Skeletal muscle satellite cell (primary cell): ENCODE measurements at regions not wholly inside any gene's neighbourhood (a gene's known extent, or its start where the extent isn't known, plus 50 kb on each side); places are given as distances from the start of the nearest gene placed in this dataset.

Source experiments
- H3K27me3 ChIP-seq: 2 replicates; pipeline ENCODE4 v1.7.0; 2013; ENCODE audit warnings: low read length; ENCODE audit not compliant: control insufficient read depth, insufficient read depth
- H3K36me3 ChIP-seq: 2 replicates; pipeline ENCODE4 v1.7.0; 2013; ENCODE audit warnings: mild to moderate bottlenecking, control low read depth, low read length; ENCODE audit not compliant: insufficient read depth
- H3K4me1 ChIP-seq: 2 replicates; pipeline ENCODE4 v1.7.0; 2013; ENCODE audit warnings: low read length; ENCODE audit not compliant: control insufficient read depth, insufficient read depth
- H3K4me2 ChIP-seq: 2 replicates; pipeline ENCODE4 v1.7.0; 2013; ENCODE audit warnings: mild to moderate bottlenecking, low read length
- H3K4me3 ChIP-seq: 2 replicates; pipeline ENCODE4 v1.7.0; 2013; ENCODE audit warnings: low read length
- H3K9ac ChIP-seq: 2 replicates; pipeline ENCODE4 v1.7.0; 2013; ENCODE audit warnings: mild to moderate bottlenecking, low read depth, low read length, moderate library complexity
- H3K9me3 ChIP-seq: replicated peaks from 2 replicates; pipeline ENCODE4 v1.7.0; 2013; ENCODE audit warnings: mild to moderate bottlenecking, control low read depth, low read length

- Histone ChIP-seq H3K9me3 (no peaks in the 10 kb centered on the region), H3K27me3 (no peaks in the 10 kb centered on the region), H3K4me1 (no peaks in the 10 kb centered on the region), H3K4me3 (no peak overlapping the region), H3K9ac (no peak overlapping the region), H3K4me2 (no peak overlapping the region), H3K36me3 (no peaks in the 10 kb centered on the region)
These were observed 620.4 kb downstream of the ANKRD50 start for GRCh38 chr4:124092101-124092500.

GRCh38 chr4:124092541-124092984, 620.0 kb downstream of the ANKRD50 start:
- Histone ChIP-seq H3K36me3 (no peaks in the 10 kb centered on the region), H3K9ac (no peak overlapping the region), H3K4me1 (no peaks in the 10 kb centered on the region), H3K9me3 (no peaks in the 10 kb centered on the region), H3K4me3 (no peak overlapping the region), H3K4me2 (no peak overlapping the region), H3K27me3 (no peaks in the 10 kb centered on the region)

DNA sequence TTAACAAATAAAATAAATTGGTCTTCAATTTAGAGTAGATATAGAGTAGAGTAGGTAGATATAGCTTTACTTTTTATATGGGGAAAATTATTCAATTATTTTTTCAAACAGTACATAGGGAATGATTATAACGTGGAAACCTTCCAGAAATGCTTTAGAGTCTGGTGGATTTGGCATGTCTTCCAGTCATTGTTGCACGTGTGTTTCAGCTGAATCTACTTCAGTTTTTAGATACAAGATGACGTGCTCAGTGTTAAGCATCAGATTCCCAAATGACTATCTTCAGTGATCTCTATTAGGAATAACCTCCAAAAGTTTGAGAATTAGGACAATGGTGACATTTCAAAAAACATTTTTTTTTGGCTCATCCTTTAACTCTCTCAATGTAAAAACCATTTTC, 616.9 kb downstream of the ANKRD50 start:
- H3K27me3 ChIP-seq: no peaks in the 10 kb centered on the region
- no peaks in the 10 kb centered on the region for H3K36me3 ChIP-seq
- H3K4me3 ChIP-seq: no peak overlapping the region
- no peak overlapping the region for H3K9ac ChIP-seq
- no peaks in the 10 kb centered on the region for H3K4me1 ChIP-seq
- H3K9me3 ChIP-seq: no peaks in the 10 kb centered on the region
- H3K4me2 ChIP-seq: no peak overlapping the region

DNA sequence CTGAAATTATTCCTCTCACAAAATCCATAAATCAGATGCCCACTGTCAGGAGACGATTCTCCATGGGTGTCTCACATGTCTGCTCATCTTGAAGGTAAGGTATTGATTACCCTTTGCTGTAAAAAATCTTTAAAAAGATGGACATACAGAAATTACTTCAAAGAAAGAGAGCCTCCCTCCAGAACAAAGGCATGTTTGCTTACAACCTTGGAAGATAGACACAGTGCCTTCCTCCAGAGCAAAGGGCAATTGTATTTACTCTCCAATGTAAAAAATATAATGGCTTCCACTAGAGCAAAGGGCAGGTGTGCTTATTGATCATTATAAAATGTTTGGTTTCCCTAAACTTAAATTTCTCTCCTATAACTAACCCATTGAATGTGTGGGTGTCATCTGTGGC, 616.2 kb downstream of the ANKRD50 start:
- no peaks in the 10 kb centered on the region for H3K27me3 ChIP-seq
- no peak overlapping the region for H3K4me3 ChIP-seq
- no peaks in the 10 kb centered on the region for H3K9me3 ChIP-seq
- H3K4me1 ChIP-seq: no peaks in the 10 kb centered on the region
- H3K4me2 ChIP-seq: no peak overlapping the region
- no peaks in the 10 kb centered on the region for H3K36me3 ChIP-seq
- no peak overlapping the region for H3K9ac ChIP-seq

DNA sequence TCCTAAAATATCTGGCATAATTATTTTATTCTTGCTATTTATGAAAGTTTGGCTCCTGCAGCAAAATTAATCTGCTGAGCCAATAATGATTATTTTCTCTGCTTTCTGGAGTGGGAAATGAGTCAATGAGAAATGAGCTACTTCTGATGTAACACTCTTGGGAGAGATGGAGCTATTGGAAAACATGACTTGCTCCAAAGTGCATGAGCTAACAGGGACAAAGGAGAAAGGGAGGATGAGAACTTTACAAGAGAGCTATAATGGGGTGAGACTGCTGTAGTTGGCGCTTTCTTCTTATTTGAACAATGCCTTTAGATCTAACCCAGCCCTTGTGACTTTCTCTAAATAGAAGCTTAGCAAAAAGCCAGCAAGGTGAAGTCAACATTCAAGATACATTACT, 615.1 kb downstream of the ANKRD50 start:
- no peak overlapping the region for H3K4me2 ChIP-seq
- H3K4me3 ChIP-seq: no peak overlapping the region
- H3K36me3 ChIP-seq: no peaks in the 10 kb centered on the region
- H3K9ac ChIP-seq: no peak overlapping the region
- no peaks in the 10 kb centered on the region for H3K9me3 ChIP-seq
- no peaks in the 10 kb centered on the region for H3K4me1 ChIP-seq
- no peaks in the 10 kb centered on the region for H3K27me3 ChIP-seq

GRCh38 chr4:124104101-124104500, 608.4 kb downstream of the ANKRD50 start:
- Histone ChIP-seq H3K9ac (no peak overlapping the region), H3K9me3 (no peaks in the 10 kb centered on the region), H3K36me3 (no peaks in the 10 kb centered on the region), H3K4me2 (no peak overlapping the region), H3K4me3 (no peak overlapping the region), H3K4me1 (no peaks in the 10 kb centered on the region), H3K27me3 (no peaks in the 10 kb centered on the region)

DNA sequence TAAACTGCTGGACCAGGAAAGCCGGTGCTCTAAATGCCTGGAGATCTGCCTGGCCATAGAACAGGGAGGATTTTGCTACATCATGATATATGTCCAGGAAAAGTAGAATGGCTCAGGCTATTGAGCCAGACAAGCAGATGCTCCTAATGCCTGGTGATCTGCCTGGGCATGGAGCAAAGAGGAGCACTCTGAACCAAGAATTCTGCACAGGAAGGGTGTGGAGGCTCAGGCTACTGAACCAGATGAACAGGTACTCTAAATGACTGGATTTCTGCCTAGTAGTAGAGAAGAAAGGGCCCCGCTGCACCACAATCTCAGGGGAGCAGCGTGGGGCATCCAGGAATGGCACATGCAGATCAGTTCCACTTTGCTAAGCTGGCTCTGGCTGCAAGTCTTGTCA, 607.9 kb downstream of the ANKRD50 start:
- no peaks in the 10 kb centered on the region for H3K36me3 ChIP-seq
- no peaks in the 10 kb centered on the region for H3K27me3 ChIP-seq
- no peak overlapping the region for H3K4me3 ChIP-seq
- H3K4me1 ChIP-seq: no peaks in the 10 kb centered on the region
- no peak overlapping the region for H3K4me2 ChIP-seq
- no peak overlapping the region for H3K9ac ChIP-seq
- no peaks in the 10 kb centered on the region for H3K9me3 ChIP-seq

- Histone ChIP-seq H3K4me3 (no peak overlapping the region), H3K36me3 (no peaks in the 10 kb centered on the region), H3K4me2 (no peak overlapping the region), H3K9me3 (no peaks in the 10 kb centered on the region), H3K4me1 (no peaks in the 10 kb centered on the region), H3K9ac (no peak overlapping the region), H3K27me3 (no peaks in the 10 kb centered on the region)
These were observed 607.3 kb downstream of the ANKRD50 start for GRCh38 chr4:124105212-124105611.

- peaks cover 19% of the 10 kb centered on the region for H3K4me1 ChIP-seq
- H3K9me3 ChIP-seq: no peaks in the 10 kb centered on the region
- H3K4me2 ChIP-seq: no peak overlapping the region
- H3K36me3 ChIP-seq: no peaks in the 10 kb centered on the region
- H3K9ac ChIP-seq: peak overlapping the region; percentile 41
- no peak overlapping the region for H3K4me3 ChIP-seq
- H3K27me3 ChIP-seq: no peaks in the 10 kb centered on the region
These were observed 601.1 kb downstream of the ANKRD50 start for GRCh38 chr4:124111411-124111810.

DNA sequence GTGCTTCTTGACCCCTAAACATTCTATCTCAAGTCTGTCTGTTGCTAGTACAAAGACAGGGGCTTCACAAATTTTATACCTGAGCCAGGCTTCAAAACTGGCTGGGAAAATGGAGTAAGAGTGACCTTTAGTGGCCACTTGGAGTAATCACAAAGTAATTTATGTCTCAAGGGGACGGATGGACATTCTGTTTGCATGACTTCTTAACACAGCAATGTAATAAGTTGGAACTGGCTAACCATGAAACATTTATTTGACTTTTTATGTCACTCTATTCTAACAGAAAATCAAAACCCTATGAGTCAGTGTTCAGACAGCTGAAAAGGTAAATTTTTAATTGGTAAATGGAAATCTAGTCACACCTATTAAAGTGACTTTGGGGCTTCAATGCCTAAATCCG, 600.6 kb downstream of the ANKRD50 start:
- no peaks in the 10 kb centered on the region for H3K27me3 ChIP-seq
- H3K9me3 ChIP-seq: no peaks in the 10 kb centered on the region
- peak overlapping the region; percentile 41 for H3K9ac ChIP-seq
- no peaks in the 10 kb centered on the region for H3K36me3 ChIP-seq
- H3K4me3 ChIP-seq: no peak overlapping the region
- no peak overlapping the region for H3K4me2 ChIP-seq
- peaks cover 19% of the 10 kb centered on the region for H3K4me1 ChIP-seq

- H3K4me1 ChIP-seq: peaks cover 7% of the 10 kb centered on the region
- no peak overlapping the region for H3K4me3 ChIP-seq
- H3K36me3 ChIP-seq: no peaks in the 10 kb centered on the region
- H3K27me3 ChIP-seq: no peaks in the 10 kb centered on the region
- no peak overlapping the region for H3K4me2 ChIP-seq
- no peak overlapping the region for H3K9ac ChIP-seq
- no peaks in the 10 kb centered on the region for H3K9me3 ChIP-seq
These were observed 594.5 kb downstream of the ANKRD50 start for GRCh38 chr4:124118061-124118460.

DNA sequence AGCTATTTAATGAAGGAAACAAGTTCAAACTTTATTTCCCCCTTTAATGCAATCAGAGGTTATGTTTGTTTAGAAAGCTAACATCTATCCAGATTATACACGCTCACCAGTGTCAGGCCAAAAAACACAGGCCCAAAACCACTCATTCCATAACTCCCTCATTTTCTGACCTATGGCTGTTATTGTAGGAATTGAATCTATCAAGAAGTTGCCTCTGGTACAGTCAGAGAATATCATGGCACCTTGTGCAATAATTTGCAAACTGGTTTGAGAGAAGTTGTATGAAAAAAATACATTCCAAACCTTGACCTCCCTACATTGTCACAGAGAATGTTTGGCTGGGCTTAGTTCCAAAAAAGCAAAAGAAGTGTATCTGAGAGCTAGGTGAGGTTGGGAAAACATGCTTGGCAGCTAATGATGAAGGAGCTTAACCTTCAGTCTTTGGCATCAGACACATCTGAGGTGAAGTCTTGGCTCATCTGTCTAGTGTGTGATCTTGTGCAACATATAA, 591.0 kb downstream of the ANKRD50 start:
- Histone ChIP-seq H3K36me3 (no peaks in the 10 kb centered on the region), H3K4me2 (no peak overlapping the region), H3K4me1 (peaks cover 6% of the 10 kb centered on the region), H3K27me3 (no peaks in the 10 kb centered on the region), H3K4me3 (no peak overlapping the region), H3K9me3 (no peaks in the 10 kb centered on the region), H3K9ac (no peak overlapping the region)
